ENCODE measurements at regions not wholly inside any gene's neighbourhood (a gene's known extent, or its start where the extent isn't known, plus 50 kb on each side); places are given as distances from the start of the nearest gene placed in this dataset.

DNA sequence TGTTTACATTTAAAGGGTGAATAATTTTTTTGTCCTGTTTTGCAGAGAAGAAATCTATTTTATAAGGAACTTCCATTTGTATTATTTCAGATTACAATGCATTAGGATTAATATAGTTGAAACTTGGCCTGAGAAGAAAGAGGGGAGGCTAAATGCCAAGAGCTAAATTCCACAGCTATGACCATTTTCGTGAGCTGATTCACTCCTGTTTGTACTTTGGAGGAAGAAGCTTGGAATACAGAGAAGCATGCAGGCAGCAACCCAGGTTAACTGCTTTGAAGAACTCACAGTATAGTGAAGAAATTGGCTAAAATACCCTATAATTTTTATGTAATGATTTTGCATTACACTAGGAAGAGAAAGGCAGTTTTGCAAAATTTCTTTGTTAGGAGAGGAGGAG lies 309.4 kb upstream of the KLF12 start:
- TF ChIP-seq EZH2 (IDR thresholded peaks at IDR 0.05), result no peak
- TF ChIP-seq, protein P1, sequence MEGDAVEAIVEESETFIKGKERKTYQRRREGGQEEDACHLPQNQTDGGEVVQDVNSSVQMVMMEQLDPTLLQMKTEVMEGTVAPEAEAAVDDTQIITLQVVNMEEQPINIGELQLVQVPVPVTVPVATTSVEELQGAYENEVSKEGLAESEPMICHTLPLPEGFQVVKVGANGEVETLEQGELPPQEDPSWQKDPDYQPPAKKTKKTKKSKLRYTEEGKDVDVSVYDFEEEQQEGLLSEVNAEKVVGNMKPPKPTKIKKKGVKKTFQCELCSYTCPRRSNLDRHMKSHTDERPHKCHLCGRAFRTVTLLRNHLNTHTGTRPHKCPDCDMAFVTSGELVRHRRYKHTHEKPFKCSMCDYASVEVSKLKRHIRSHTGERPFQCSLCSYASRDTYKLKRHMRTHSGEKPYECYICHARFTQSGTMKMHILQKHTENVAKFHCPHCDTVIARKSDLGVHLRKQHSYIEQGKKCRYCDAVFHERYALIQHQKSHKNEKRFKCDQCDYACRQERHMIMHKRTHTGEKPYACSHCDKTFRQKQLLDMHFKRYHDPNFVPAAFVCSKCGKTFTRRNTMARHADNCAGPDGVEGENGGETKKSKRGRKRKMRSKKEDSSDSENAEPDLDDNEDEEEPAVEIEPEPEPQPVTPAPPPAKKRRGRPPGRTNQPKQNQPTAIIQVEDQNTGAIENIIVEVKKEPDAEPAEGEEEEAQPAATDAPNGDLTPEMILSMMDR (IDR thresholded peaks at IDR 0.05), result no peak
- TF ChIP-seq EZH2phosphoT487 (IDR thresholded peaks at IDR 0.05), result no peak

Measured in neural progenitor cell (in vitro differentiated cells).